ENCODE measurements at regions not wholly inside any gene's neighbourhood (a gene's known extent, or its start where the extent isn't known, plus 50 kb on each side); places are given as distances from the start of the nearest gene placed in this dataset.

- WGBS, 2 experiments (ENCODE audit: extremely low coverage in 1 of 2, insufficient coverage in 1 of 2, insufficient read length in 1 of 2, insufficient replicate concordance in 2 of 2, low coverage in 1 of 2, low lambda C conversion rate in 2 of 2, missing lambda C conversion rate in 1 of 2): 93% methylated on average over 4 of the region's 4 CpGs; no CpG with 5 or more reads in 1 of the 2 experiments
Observed at GRCh38 chr2:175454953-175455389, 273.5 kb upstream of the ATP5MC3 start.

More at GRCh38 chr2:175454953-175455389, 273.5 kb upstream of the ATP5MC3 start:
- Histone ChIP-seq H3K4me3 (ENCODE audit: extremely low read depth in 1 of 4, insufficient read depth in 2 of 4, low read depth in 3 of 4, low read length in 4 of 4) (no peak overlapping the region), H2AK5ac (ENCODE audit: low read depth, low read length) (no peak overlapping the region), H3K18ac (ENCODE audit: extremely low read depth, low read length) (no peak overlapping the region), H3K27me3 (replicated peaks in 1 of 4; ENCODE audit: control insufficient read depth in 3 of 4, extremely low read depth in 1 of 4, insufficient read depth in 3 of 4, low read length in 3 of 4) (peaks cover 0 to 1% (median 0%) of the 10 kb centered on the region in 4 experiments; a peak in 1 of 7 replicates), H3K56ac (replicated peaks; ENCODE audit: insufficient read length, low read depth, low read length) (no peak overlapping the region), H4K8ac (ENCODE audit: extremely low read depth, insufficient read depth, low read length) (no peak overlapping the region), H2BK5ac (ENCODE audit: low read depth, low read length) (no peak overlapping the region), H4K20me1 (replicated peaks in 1 of 2; ENCODE audit: control insufficient read depth in 1 of 2, insufficient read depth in 2 of 2, low read length in 2 of 2) (no peaks in the 10 kb centered on the region), H2BK12ac (ENCODE audit: low read depth, low read length) (no peak overlapping the region), H3K14ac (ENCODE audit: insufficient read length) (no peak overlapping the region), H3K23me2 (ENCODE audit: low read depth, low read length) (no peaks in the 10 kb centered on the region), H4K5ac (ENCODE audit: insufficient read length, low read depth, low read length) (no peak overlapping the region), H3K4me2 (ENCODE audit: insufficient read depth in 1 of 2, low read depth in 2 of 2, low read length in 2 of 2) (no peak overlapping the region), H2BK15ac (ENCODE audit: low read length) (no peak overlapping the region), H4K91ac (replicated peaks; ENCODE audit: insufficient read length, low read length) (no peak overlapping the region), H3K27ac (ENCODE audit: low read depth, low read length) (no peak overlapping the region), H3K4me1 (replicated peaks in 1 of 4; ENCODE audit: control insufficient read depth in 3 of 4, insufficient read depth in 4 of 4, low read length in 3 of 4) (no peaks in the 10 kb centered on the region), H2BK20ac (ENCODE audit: low read length) (no peak overlapping the region), H3K36me3 (ENCODE audit: control insufficient read depth in 2 of 4, insufficient read depth in 4 of 4, low read length in 3 of 4) (no peaks in the 10 kb centered on the region), H3K79me2 (ENCODE audit: control insufficient read depth in 1 of 2, insufficient read depth in 2 of 2, low read length in 2 of 2) (no peaks in the 10 kb centered on the region), H2BK120ac (replicated peaks; ENCODE audit: low read depth, low read length) (no peak overlapping the region), H3K79me1 (ENCODE audit: low read depth, low read length) (no peaks in the 10 kb centered on the region), H3K23ac (ENCODE audit: insufficient read length) (no peak overlapping the region), H3K9ac (replicated peaks in 1 of 4; ENCODE audit: extremely low read depth in 1 of 4, low read depth in 3 of 4, low read length in 3 of 4) (no peak overlapping the region), H2AFZ (ENCODE audit: low read length) (no peak overlapping the region), H3K4ac (replicated peaks; ENCODE audit: insufficient read length, low read depth, low read length) (no peak overlapping the region), H3K9me3 (ENCODE audit: insufficient read depth in 2 of 2, low read depth in 1 of 2, low read length in 1 of 2) (no peaks in the 10 kb centered on the region)
- FAIRE-seq: no peak
- TF ChIP-seq ATF3 (IDR thresholded peaks at IDR 0.05; ENCODE audit: insufficient read depth, low read depth, low read length): no peak
- no peak for TF ChIP-seq JUN (IDR thresholded peaks at IDR 0.05; ENCODE audit: low read depth, low read length)
- no peak for TF ChIP-seq CBX5 (IDR thresholded peaks at IDR 0.05; ENCODE audit: low read depth, low read length)
- TF ChIP-seq RFX5 (IDR thresholded peaks at IDR 0.05; ENCODE audit: borderline replicate concordance, low read depth, low read length): no peak
- TF ChIP-seq RAD21 (IDR thresholded peaks at IDR 0.05 in 1 of 2, conservative IDR thresholded peaks at IDR 0.05 in 1 of 2; ENCODE audit: low read depth in 2 of 2, low read length in 2 of 2): peak in 1 of 2 experiments; percentile 14; a peak in 1 of 4 replicates
- POLR2A ChIA-PET (ENCODE audit: partially characterized antibody): no interaction called here
- DNase-seq (ENCODE audit: low read depth in 1 of 2, low spot score in 2 of 2): no peak
- CTCF ChIA-PET (ENCODE audit: partially characterized antibody): interaction anchor here (0.7 kb wide), 1 partner anchor 165 kb away, joined by 3 read pairs; no protein-coding TSS in a partner anchor

Measured in H1 (cell line).